Activated CD4-positive, CD25-positive, alpha-beta regulatory T cell treated with anti-CD3 and anti-CD28 coated beads, Interleukin-2, amount 50 U/mL, for 72 hours (primary cell): ENCODE measurements at regions not wholly inside any gene's neighbourhood (a gene's known extent, or its start where the extent isn't known, plus 50 kb on each side); places are given as distances from the start of the nearest gene placed in this dataset.

Source experiments
- DNase-seq: peaks from one replicate; pipeline ENCODE4 v3.0.0; 2021

DNA sequence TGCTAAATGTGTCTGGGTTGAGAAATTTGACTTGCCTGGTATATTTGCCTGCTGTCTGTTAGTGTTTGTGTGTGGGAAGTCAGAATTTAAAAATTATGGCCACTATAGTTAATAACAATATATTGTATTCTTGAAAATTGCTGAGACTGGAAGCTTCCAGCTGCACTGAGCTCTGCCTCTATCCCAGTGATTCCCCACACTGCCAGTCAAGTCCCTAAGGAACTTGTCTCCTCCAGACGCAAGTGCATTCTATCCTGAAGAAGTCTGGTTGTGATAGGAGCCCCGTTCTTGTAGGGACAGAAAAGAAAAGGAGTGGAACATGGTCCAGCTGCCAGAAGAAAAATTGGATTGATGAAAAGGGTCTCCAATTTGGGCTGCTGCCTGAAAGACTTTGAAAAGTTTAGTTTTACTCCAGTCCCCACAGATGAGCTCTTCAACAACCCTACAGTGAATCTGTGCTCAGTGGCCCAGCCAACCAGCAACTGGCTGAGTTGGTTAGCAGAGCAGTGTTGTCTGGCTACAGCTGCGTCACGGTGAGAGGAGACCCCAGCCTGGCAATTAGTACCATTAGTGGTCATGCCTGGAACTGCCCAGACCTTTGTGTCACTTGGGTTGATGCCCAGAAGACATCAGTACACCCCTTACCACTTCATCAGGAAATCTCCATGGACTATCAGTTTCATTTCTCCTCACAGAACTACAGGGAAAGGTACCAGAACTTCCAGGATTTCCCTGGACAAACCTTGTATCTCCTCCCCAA, 183.1 kb upstream of the MCHR2 start:
- no peak for DNase-seq

DNA sequence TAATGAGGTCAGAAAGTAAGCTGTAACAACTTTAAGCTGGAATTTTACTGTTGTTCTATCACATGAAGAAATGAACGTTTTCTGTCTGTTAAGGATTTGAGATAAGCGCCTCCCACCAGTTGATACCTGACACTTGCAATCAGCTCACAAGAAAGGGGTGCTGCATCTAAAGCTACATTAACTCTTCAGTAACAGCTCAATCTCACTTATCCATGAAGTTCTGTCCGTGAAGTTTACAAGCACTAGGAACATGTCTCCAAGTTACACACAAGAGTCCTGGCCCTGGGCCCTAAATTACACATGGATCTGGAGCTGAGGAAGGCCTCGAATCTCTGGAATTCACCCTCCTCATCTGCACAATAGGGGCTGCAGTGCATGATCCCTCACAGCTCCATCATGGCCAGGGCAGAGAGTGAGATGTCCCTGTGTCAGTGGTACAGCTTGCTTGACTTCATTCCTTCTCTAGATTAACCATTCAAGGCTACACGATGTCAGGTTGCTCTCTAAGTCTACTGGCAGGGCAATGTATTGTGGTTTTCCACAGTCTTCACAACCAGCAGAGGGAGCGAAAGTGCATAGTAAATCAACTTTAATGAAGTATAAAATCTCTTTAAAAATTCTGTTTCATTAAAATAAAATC, 182.4 kb upstream of the MCHR2 start:
- no peak for DNase-seq

DNA sequence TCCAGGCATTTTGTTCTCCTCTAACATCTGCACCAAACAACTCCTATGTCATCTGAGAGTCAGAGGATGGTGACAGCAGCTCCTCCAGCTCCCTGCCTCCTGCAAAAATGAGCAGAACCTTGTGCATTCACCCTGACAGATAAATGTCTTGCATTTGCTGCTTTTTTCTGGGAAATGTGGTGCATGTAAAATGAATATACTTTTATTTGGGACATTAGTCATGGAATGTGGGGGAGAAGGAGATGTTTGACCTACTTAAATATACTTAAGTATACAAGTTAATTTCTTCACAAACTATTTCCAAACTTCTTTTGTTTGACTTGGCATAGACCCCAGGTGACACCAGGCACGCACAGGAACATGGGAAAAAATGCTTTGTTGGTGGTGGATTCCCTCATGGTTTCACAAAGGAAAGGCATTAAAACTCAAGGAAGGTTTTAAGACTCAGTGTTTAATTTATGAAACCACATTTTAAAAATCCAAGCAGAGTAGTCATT, 181.8 kb upstream of the MCHR2 start:
- DNase-seq: no peak

DNA sequence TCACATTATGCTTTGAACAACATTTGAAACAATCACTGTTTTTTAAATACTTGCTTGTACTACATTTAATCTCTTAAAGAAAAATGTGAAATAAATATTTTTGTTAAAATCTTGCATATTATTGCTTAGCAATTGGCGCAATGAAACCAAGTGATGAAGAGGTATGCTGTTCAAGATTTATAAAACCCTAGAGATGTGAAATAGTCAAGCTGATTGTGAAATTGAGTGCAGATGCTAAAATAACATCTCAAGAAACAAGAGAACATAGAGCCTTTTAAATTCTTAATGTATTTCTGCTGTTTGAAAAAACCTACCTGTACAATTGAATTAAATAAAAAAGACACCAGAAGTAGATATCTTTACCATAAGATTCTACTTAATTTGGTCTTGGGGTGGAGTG, 179.2 kb upstream of the MCHR2 start:
- DNase-seq: no peak

DNA sequence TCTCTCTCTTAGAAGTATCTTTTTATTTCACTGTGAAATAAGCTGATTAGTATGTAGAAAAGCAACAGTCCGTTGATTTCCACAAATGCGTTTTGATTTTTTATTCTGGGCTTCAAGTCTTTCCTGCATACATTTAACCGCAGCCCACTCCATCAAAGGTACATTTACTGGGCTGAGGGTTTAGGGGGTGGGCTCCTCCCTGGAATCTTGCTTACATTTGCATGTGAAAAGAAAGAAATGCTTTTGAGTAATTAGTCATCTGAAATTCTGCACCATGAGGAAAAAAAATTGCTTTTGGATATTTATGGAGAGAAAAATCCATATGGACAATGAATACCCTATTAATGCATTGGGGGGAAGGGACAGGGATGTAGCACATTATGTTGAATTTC, 178.3 kb upstream of the MCHR2 start:
- DNase-seq: no peak

DNA sequence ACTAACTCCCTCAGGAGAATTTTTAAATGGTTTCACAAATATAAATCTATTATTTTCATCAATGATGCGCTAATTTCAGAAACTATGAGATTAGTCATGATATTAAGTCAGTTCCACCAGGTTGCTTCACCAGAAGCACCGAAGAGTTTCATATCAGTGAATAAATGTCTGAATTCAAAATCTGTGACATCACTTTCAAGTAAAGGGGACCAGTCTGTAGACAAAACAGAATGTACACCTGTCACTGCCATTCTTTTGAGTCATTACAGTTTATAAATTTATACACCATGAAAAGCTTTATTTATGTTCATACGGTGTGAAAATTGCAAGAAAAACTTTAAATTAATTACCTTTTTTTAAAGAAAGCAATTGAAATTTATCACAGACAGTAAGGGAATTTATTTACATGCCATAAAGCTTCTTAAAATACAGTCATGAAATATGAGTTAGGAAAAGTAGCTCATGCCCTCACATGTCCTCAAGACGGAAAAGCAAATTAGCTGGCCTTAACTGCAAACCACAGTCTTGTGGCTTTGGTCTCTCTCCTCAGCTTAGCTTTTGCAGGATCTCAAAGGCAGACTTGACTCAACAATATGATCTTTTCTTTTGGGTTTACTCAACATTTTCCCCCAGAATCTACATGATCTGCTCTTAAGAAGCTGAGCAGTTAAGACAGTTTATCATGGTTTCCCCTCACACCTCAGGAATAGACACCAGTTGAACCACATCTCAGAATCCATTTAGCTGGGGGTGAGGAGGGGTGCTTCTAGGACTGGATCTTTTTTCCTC, 177.7 kb upstream of the MCHR2 start:
- no peak for DNase-seq

DNA sequence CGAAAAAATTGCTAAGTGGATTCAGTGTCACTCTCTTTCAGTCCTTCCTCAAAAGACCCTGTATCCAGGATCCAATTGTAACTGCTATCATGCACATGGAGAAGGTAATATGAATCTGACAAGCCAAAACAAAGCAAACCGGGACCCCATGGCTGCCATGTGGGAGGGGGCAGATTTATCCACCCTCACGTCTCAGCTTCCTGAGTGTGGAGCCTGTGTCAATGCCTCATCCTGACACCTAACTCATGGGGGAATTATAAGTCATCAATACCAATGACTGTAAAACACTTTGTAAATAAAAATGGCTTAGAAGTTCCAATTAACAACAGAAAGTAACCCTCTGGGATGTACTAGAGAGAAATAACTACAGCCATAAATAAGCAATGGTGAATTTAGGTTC, 174.1 kb upstream of the MCHR2 start:
- no peak for DNase-seq

DNA sequence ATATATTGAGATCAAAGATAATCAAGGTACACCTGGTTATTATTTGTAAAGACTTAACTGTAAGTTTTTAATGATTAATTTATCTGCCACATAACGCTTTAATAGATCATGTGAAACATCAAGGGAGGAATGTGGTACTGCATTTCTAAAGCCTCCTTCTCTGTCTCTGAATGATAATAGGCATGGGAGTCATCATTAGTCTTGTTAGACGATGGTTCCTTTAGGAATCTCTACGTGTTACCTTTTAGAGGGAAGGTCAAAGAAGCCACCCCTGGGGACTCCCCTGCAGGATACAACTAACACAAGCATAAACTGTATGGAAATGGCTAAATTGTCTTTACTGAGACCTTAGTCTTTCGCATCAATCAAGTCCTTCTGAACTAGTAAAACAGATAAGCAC, 173.6 kb upstream of the MCHR2 start:
- no peak for DNase-seq

DNA sequence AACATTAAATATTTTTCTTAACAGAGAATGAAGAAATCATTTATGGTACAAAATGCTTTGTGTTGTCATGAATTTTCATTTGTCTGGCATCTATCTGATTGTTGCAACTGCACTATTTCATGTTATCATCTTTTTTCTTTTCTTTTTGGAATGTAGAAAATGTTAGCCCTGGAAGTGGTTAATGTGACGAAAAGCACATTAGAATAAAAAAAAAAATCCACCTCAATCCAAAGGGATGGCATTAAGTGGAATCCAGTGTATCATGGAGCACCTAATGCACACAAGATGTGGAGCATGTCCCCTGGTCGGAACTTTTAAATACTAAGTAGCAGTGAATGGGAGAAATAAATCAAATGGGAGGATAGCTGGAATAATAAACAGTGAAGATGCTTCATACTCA, 172.9 kb upstream of the MCHR2 start:
- no peak for DNase-seq

DNA sequence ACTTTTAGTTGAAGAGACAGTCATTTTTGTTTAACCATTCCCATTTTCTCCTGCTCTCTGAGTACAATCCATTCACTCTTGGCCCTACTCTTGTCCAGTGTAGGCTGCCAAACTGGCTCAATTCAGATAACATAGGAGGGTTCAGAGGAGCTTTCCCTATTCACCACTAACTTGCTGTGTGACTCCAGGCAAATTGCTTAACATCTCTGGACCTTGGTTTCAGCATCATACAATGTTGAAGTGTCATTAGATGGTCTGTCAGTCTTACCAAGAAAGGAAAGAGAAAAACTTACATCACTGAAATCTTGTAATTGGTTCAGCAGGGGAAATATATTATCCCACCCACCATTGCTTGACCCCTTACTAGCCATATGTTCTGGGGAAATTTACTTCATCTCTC, 171.4 kb upstream of the MCHR2 start:
- no peak for DNase-seq

DNA sequence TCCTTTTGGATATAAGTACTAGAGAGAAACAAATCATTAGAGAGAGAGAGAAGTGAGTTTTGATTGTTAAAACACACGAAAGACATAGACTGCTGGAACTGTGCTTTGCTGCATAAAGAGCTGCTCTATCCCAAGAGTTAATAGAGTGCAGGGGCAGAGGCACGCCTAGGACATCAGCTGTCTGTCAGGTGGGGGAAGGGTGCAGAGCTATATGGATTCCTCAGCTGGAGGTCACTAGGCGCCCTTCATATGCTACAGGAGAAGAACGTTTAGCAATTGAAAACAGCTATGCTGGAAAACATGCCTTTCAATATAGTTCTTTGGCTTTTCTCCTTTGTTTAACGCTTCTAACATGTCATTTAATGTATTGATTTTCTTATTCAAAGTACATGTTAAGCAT, 169.0 kb upstream of the MCHR2 start:
- DNase-seq: no peak

DNA sequence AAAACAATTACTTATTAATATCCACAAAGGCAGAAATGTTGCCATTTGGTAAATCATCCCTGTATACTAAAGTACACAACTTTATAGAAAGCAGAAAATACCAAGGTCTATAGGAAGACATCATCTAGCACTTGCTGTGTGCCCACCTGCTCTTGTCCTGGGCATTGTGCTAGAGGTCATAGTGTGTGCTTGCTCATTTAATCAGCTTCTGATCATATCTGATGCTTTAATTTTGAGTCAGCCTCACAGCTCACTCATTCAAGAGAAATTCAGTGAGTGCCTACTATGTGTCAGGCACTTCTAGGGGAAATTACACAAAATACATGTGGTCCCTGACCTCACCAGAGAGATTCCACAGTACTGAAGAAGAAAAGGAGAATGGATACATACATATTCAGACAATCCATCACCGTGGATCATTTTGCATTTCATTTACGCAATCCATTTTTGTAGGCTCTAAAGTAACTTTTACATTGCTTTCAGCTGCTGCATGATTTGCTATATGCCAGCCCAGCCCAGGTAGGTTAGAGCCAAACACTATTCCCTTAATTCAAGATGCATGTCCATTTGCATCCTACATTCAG, 167.9 kb upstream of the MCHR2 start:
- no peak for DNase-seq

DNA sequence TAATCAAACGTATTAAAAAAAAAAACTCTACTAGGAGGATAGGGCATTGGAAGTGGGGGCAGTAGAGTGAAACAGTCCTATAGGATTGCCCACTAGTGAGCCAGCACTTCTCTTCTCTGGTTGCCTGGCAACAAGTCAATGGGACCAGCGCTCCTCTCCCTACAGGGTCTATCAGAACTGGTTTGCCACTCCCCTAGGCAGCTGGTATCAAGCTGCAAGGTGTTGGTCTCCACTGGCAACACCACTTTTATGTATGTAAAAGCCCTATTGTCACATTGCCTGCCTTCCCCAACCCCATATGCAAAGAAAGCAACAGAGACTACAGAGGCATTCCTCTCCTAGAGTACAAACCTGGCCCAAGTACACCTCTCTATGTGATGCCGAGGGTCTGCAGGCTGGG, 166.9 kb upstream of the MCHR2 start:
- no peak for DNase-seq

DNA sequence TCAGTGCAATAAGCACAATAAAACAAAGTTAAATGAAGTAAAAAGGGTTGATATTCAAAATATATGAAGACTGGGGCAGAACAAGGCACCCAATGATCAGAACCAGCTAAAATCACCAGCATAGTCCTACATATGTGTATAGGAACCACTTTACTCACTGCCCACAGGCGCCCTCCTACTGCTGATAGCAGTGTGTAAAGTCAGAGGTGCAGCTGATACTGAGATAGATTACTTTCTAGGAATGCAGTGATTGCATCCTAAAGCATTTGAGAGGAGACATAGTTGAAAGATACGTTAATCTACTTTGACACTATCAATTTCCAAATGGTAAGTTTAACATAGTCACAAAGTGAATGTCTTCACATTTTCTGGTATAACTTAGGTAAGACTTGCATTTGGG, 161.1 kb upstream of the MCHR2 start:
- no peak for DNase-seq

DNA sequence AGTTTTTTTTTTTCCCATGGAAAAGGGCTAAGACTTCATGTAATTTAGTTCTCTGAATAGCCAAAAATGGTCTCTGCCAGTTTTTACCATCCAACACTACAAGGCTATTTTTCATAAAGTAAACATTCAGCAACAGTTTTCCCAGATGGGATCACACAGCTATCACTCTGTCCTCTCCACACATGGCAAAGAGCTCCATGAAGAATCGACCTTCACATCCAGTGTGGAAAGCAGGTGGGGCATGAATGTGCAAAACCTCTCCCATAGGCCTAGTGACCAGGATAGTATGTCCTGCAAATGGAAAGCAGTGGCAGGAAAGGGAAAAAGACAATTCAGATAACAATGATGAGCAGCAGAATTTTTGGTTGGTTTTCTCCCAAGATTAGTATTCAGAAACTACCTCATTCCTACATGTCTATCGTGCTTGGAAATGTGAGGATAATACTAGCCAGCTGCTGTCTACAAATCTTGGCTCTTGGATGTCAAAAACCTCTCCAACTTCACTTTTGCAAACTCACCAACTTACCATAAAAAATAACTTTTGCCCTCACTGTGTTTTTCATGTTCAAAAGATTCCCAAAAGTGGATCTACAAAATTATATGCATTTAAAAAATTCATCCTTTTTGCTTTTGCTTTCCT, 159.7 kb upstream of the MCHR2 start:
- DNase-seq: no peak

DNA sequence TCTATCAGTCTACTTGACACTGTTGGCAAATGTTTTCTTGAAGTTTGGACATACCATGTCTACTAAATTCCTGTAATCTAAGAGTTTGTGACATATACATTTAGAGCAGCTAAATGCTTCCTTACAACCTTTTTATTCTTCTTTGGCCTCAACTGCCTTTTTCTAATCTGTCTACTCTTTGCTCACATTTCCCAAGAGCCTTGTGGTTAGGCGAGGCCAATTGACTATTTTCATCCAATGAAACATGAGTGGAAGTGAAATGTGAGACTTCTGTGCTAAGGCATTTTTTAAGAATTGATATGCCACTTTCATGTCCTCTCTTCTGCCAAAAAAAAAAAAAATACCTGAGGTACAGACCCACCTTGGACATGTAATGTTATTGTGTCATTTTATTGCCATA, 158.2 kb upstream of the MCHR2 start:
- no peak for DNase-seq

DNA sequence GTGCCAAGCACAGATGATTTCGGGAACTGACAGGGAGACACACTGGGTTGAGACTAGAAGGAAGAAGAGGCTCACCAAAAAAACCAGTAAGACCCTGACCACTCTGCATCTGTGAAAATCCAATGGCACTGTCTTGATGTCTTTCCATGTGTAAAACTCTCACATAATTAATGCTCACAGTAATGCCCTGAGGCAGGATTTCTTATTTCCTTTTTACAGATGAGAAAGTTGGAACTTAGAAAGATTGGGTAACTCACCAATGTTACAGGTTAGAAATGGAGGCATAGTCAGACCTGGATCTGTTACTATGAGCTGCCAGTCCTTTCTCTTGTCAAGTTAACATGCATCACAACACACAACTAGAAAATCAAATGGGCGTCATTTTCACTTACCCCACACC, 151.0 kb upstream of the MCHR2 start:
- DNase-seq: no peak

DNA sequence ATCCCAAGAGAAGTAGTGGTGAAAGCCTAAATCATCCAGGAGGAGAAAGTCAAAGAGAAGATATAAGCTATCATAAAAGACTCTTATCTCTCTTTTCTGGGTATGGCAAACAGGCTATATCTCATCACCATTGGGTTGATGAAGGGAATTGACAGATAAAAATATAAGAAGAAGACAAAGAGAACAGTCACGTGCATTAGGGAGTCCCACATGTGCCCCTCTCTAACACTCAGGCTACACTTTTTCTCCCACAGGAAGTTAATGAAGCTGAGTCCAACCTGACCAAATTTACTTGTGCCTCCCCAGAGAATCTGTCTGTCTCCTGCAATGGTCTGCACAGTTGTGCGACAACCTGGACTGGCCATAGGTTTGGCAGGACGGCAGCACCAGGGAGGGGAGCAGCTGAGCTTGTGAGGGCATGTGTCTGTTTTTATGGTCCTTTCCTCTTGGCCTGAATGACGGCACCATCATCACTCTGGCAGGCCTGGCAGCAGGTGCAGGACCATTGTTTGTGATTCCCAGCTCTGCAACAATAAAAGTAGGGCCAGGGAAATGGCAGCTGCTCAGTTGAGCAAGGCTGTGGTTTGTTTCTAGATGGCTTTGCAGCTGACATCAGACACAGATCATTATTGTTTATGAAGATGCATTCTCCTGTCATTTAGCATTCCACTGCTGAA, 144.5 kb upstream of the MCHR2 start:
- no peak for DNase-seq

DNA sequence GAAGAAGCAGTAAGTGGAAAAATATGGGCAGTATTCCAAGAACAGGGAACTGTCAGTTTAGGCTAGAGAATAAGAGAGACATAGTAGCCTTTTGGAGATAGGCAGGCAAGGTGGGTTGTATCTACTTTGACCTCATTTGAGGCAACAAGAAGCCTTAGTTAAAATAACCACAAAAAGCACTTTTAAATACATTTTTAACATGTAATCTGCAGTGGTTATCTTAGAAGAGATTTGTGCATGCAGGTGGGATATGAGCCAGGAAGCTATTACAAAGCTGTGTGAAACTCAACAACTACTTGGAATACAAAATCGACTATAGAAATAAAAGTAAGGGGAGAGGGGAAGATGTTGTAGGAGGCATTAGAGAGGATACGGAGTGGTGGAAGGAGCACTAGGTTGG, 143.7 kb upstream of the MCHR2 start:
- DNase-seq: no peak

DNA sequence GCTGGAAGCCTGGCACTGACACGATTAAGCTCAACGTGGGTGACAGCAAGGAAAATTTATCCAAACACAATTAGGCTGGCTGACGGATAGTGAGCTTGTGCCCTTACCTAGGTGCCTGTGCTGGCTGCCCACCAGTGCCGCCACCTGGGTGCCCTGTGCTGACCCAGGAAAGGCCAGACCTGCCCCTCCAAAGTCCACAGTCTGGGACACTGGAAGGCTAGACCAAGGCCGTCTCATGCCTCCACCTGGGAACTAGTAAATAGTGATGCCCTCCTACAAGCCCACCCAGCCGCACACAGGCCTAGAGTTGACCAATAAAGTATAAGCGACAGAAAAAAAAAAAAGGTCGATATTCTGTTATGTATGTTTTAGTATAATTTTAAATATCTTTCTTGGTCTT, 142.6 kb upstream of the MCHR2 start:
- DNase-seq: no peak

DNA sequence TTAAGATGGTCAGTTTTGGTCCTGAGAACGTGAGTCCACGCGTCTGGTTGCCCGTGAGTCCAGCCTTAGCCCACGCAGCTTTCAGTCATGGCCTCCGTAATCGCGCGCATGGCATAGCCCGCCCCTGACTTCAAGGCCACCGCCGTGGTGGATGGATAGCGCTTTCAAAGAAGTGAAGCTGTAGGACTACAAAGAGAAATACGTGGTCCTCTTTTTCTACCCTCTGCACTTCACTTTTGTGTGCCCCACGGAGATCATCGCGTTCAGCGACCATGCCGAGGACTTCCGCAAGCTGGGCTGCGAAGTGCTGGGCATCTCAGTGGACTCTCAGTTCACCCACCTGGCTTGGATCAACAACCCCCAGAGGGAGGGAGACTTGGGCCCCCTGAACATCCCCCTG, 142.0 kb upstream of the MCHR2 start:
- DNase-seq: no peak

DNA sequence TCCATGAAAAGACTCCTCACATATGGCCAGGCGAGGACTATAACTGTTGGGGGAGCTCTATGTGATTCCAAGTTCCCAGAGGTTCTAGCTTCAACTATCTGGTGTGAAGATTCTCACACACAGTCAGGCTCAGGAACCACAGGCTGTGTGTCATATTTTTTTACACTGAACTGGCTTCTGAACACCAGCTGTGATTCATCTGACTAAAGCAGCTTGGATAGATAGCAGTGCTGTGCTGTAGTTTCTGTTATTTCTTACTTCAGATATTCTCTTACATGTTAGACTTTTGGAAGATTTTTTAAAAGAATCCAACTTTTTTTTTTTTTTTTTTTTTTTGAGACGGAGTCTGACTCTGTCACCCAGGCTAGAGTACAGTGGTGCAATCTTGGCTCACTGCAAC, 140.7 kb upstream of the MCHR2 start:
- DNase-seq: no peak

DNA sequence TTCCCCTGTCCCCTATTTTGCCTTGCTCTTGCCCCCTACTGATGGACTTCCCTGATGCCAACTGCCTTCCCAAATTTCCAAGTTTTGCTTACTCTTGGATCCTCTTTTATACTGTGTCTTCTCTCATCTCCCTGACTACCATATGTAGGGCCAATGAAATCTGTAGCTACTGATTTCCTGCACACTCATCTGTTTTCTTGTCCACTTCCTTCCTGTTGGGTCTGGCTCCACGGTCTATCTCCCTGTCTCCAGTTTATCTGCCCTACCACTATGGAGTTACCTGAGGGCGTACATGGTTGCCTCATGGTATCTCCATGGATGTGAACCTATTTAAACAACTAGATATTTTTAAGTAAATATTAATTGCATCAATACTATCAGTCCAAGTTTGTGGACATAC, 140.3 kb upstream of the MCHR2 start:
- DNase-seq: no peak
